IMR-90 (cell line): ENCODE measurements at regions not wholly inside any gene's neighbourhood (a gene's known extent, or its start where the extent isn't known, plus 50 kb on each side); places are given as distances from the start of the nearest gene placed in this dataset.
"Not testable (repeated sequence)": the region's sequence is repeated elsewhere in the genome, so short reads cannot be mapped to it uniquely, and the experiment has no call there.

Source experiments
- ATAC-seq: fragments of 200-7000 bp; cut with Tn5 transposase; 2 replicates; pipeline ENCODE4 v1.9.1; 2020; ENCODE audit warnings: low read depth, mild to moderate bottlenecking, moderate library complexity
- BruUV-seq: library from RNA; stranded (reverse); fragments of 400-500 nt; replicated peaks from 2 replicates; lab custom pipeline; 2021; lab: Mats Ljungman, UMichigan
- CTCF ChIA-PET: fragments of 300-600 bp; formaldehyde crosslinking; extraction: SDS; loops from one replicate; lab custom pipeline; 2021; ENCODE audit warnings: antibody characterized with exemption; lab: Yijun Ruan, JAX
- POLR2A ChIA-PET: fragments of 300-600 bp; sonication (Branson Sonifier 250); formaldehyde crosslinking; loops from one replicate; lab custom pipeline; 2022; ENCODE audit warnings: antibody characterized with exemption; ENCODE audit not compliant: unreplicated experiment; lab: Charles Lee
- DNase-seq: peaks from one replicate; pipeline ENCODE4 v3.0.0; 2013
- H2AFZ ChIP-seq: replicated peaks from 2 replicates; pipeline ENCODE3; 2013; ENCODE audit warnings: low read length, mild to moderate bottlenecking; ENCODE audit not compliant: poor library complexity
- H2AK5ac ChIP-seq: 2 replicates; pipeline ENCODE4 v1.6.1; 2013; ENCODE audit warnings: low read depth, low read length, inconsistent platforms
- H2AK9ac ChIP-seq: replicated peaks from 2 replicates; pipeline ENCODE3; 2013; ENCODE audit warnings: mild to moderate bottlenecking, low read depth, low read length, moderate library complexity; ENCODE audit not compliant: poor library complexity
- H2BK120ac ChIP-seq: 2 replicates; pipeline ENCODE4 v1.6.1; 2013; ENCODE audit warnings: low read depth, low read length, inconsistent platforms
- H2BK15ac ChIP-seq: 3 replicates; pipeline ENCODE4 v1.6.1; 2013; ENCODE audit warnings: low read depth, low read length, inconsistent platforms
- H2BK20ac ChIP-seq: 2 replicates; pipeline ENCODE4 v1.6.1; 2013; ENCODE audit warnings: low read depth, mild to moderate bottlenecking, inconsistent platforms, low read length, moderate library complexity
- H2BK5ac ChIP-seq: 2 replicates; pipeline ENCODE4 v1.6.1; 2013; ENCODE audit warnings: mild to moderate bottlenecking, low read depth, low read length, inconsistent platforms; ENCODE audit not compliant: poor library complexity, severe bottlenecking
- H3K14ac ChIP-seq: replicated peaks from 2 replicates; pipeline ENCODE4 v1.6.1; 2013; ENCODE audit warnings: low read depth, low read length, inconsistent platforms
- H3K18ac ChIP-seq: 2 replicates; pipeline ENCODE4 v1.6.1; 2013; ENCODE audit warnings: low read depth, low read length, control low read depth
- H3K23ac ChIP-seq: 2 replicates; pipeline ENCODE4 v1.6.1; 2013; ENCODE audit warnings: low read depth, low read length, inconsistent platforms
- H3K27ac ChIP-seq: 2 replicates; pipeline ENCODE4 v1.5.1; 2013; ENCODE audit warnings: mild to moderate bottlenecking, control low read depth, low read length; ENCODE audit not compliant: insufficient read depth
- H3K27me3 ChIP-seq: 2 replicates; pipeline ENCODE4 v1.6.1; 2013; ENCODE audit warnings: low read length; ENCODE audit not compliant: control insufficient read depth, insufficient read depth
- H3K36me3 ChIP-seq: 2 replicates; pipeline ENCODE4 v1.6.1; 2013; ENCODE audit warnings: low read length, mixed read lengths; ENCODE audit not compliant: control insufficient read depth, insufficient read depth
- H3K4ac ChIP-seq: 2 replicates; pipeline ENCODE4 v1.6.1; 2013; ENCODE audit warnings: low read depth, low read length, inconsistent platforms
- H3K4me1 ChIP-seq: 2 replicates; pipeline ENCODE4 v1.6.1; 2013; ENCODE audit warnings: low read length, mixed read lengths; ENCODE audit not compliant: control insufficient read depth, insufficient read depth
- H3K4me2 ChIP-seq: 2 replicates; pipeline ENCODE4 v1.6.1; 2013; ENCODE audit warnings: low read depth, mild to moderate bottlenecking, control low read depth, low read length, moderate library complexity
- H3K4me3 ChIP-seq: 2 replicates; pipeline ENCODE4 v1.5.1; 2013; ENCODE audit warnings: low read depth, mild to moderate bottlenecking, control low read depth, low read length, moderate library complexity; ENCODE audit not compliant: insufficient read depth
- H3K56ac ChIP-seq: 2 replicates; pipeline ENCODE4 v1.6.1; 2013; ENCODE audit warnings: low read length, inconsistent platforms; ENCODE audit not compliant: insufficient read depth; ENCODE audit errors: extremely low read depth
- H3K79me1 ChIP-seq, 2 experiments: 2 replicates each; pipeline ENCODE4 v1.6.1; 2013; ENCODE audit warnings: low read length in 2 of 2, inconsistent platforms in 1 of 2, low read depth in 1 of 2
- H3K9ac ChIP-seq: 2 replicates; pipeline ENCODE4 v1.6.1; 2013; ENCODE audit warnings: low read depth, low read length, control low read depth
- H3K9me1 ChIP-seq: 2 replicates; pipeline ENCODE4 v1.6.1; 2013; ENCODE audit warnings: low read length, inconsistent platforms; ENCODE audit not compliant: insufficient read depth
- H3K9me3 ChIP-seq: 2 replicates; pipeline ENCODE4 v1.6.1; 2013; ENCODE audit warnings: low read length; ENCODE audit not compliant: control insufficient read depth, insufficient read depth
- H4K20me1 ChIP-seq: 2 replicates; pipeline ENCODE4 v1.6.1; 2013; ENCODE audit warnings: low read length, inconsistent platforms; ENCODE audit not compliant: insufficient read depth
- H4K5ac ChIP-seq: 2 replicates; pipeline ENCODE4 v1.6.1; 2013; ENCODE audit warnings: mild to moderate bottlenecking, low read depth, low read length, control low read depth
- H4K8ac ChIP-seq, 2 experiments: 2 replicates each; pipeline ENCODE4 v1.6.1; 2013; ENCODE audit warnings: low read depth in 2 of 2, low read length in 2 of 2, control low read depth in 1 of 2, inconsistent platforms in 1 of 2
- H4K91ac ChIP-seq: 2 replicates; pipeline ENCODE4 v1.6.1; 2013; ENCODE audit warnings: low read depth, low read length, inconsistent platforms; ENCODE audit not compliant: insufficient read depth
- BHLHE40 ChIP-seq: fragments of 150-350 bp; IDR thresholded peaks from 2 replicates; pipeline ENCODE4 v1.6.1; 2016; ENCODE audit warnings: mild to moderate bottlenecking, low read depth, low read length
- CHD1 ChIP-seq: IDR thresholded peaks from 2 replicates; pipeline ENCODE4 v1.6.1; 2012; ENCODE audit warnings: low read depth, low read length, improper control_type of control experiment
- FOS ChIP-seq: fragments of 150-350 bp; IDR thresholded peaks from 2 replicates; pipeline ENCODE4 v1.6.1; 2016; ENCODE audit warnings: low read depth, low read length
- MAFK ChIP-seq: IDR thresholded peaks from 2 replicates; pipeline ENCODE4 v1.6.1; 2012; ENCODE audit warnings: low read depth, low read length, improper control_type of control experiment
- MXI1 ChIP-seq: IDR thresholded peaks from 2 replicates; pipeline ENCODE4 v1.6.1; 2012; ENCODE audit warnings: low read depth, mild to moderate bottlenecking, low read length, moderate library complexity, borderline replicate concordance
- NFE2L2 ChIP-seq: fragments of 150-350 bp; IDR thresholded peaks from 2 replicates; pipeline ENCODE4 v1.6.1; 2016; ENCODE audit warnings: low read depth, mild to moderate bottlenecking, low read length
- USF2 ChIP-seq: fragments of 150-350 bp; IDR thresholded peaks from 2 replicates; pipeline ENCODE4 v1.6.1; 2017; ENCODE audit warnings: mild to moderate bottlenecking, antibody characterized with exemption, low read length, low read depth
- WGBS, 2 experiments: methylation state at CpG; one replicate each; pipeline versions ENCODE4 v1.1.5 to v1.1.7; 2013; ENCODE audit warnings: missing lambda C conversion rate in 2 of 2; ENCODE audit not compliant: insufficient read length in 1 of 2; ENCODE audit errors: extremely low coverage in 2 of 2; 5-methylcytosine and 5-hydroxymethylcytosine counted together
- dilution Hi-C: fragments of 300-500 bp; cut with HindIII; formaldehyde crosslinking; loops from one replicate; pipeline ENCODE4 v1.14.3; 2018; ENCODE audit warnings: low sequenced_read_pairs; ENCODE audit not compliant: unreplicated experiment
- in situ Hi-C: fragments of 300-500 bp; cut with MboI; formaldehyde crosslinking; loops from 3 replicates; pipeline ENCODE4 v1.14.3; 2019; ENCODE audit warnings: low sequenced_read_pairs, inconsistent platforms, mixed read lengths
- intact Hi-C: fragments of 100-400 bp; cut with micrococcal nuclease; formaldehyde crosslinking; loops from 2 replicates; pipeline ENCODE4 v1.10.0; 2022
- TF ChIP-seq, protein P1 (sequence below): fragments of 150-350 bp; IDR thresholded peaks from 2 replicates; pipeline ENCODE4 v1.6.1; 2016; ENCODE audit warnings: low read depth, mild to moderate bottlenecking, low read length, moderate library complexity, borderline replicate concordance

GRCh38 chr5:67547682-67548081, 351.1 kb upstream of the CD180 start:
- Histone ChIP-seq H2BK5ac (no peak overlapping the region), H2AK5ac (no peak overlapping the region), H3K18ac (no peak overlapping the region), H2AFZ (no peak overlapping the region), H2BK20ac (no peak overlapping the region), H3K27ac (no peak overlapping the region), H3K4me1 (no peaks in the 10 kb centered on the region), H3K36me3 (no peaks in the 10 kb centered on the region), H3K4me3 (no peak overlapping the region), H2BK15ac (no peak overlapping the region), H3K27me3 (no peaks in the 10 kb centered on the region), H3K9ac (no peak overlapping the region), H3K4me2 (no peak overlapping the region), H3K56ac (no peak overlapping the region), H3K23ac (no peak overlapping the region), H3K9me1 (no peaks in the 10 kb centered on the region), H2AK9ac (no peak overlapping the region), H2BK120ac (no peak overlapping the region), H3K4ac (no peak overlapping the region), H3K14ac (no peak overlapping the region), H4K91ac (no peak overlapping the region), H4K20me1 (no peaks in the 10 kb centered on the region), H4K5ac (no peak overlapping the region), H4K8ac (no peak overlapping the region), H3K9me3 (no peaks in the 10 kb centered on the region), H3K79me1 (no peaks in the 10 kb centered on the region)
- ChIA-PET POLR2A (no interaction called here), CTCF (no interaction called here)
- WGBS, 2 experiments: no CpG with 5 or more reads among the region's 1 CpG
- TF ChIP-seq, protein P1, sequence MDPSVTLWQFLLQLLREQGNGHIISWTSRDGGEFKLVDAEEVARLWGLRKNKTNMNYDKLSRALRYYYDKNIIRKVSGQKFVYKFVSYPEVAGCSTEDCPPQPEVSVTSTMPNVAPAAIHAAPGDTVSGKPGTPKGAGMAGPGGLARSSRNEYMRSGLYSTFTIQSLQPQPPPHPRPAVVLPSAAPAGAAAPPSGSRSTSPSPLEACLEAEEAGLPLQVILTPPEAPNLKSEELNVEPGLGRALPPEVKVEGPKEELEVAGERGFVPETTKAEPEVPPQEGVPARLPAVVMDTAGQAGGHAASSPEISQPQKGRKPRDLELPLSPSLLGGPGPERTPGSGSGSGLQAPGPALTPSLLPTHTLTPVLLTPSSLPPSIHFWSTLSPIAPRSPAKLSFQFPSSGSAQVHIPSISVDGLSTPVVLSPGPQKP: no peak
- no peak for TF ChIP-seq FOS
- no peak for TF ChIP-seq BHLHE40
- TF ChIP-seq USF2: no peak
- TF ChIP-seq CHD1: no peak
- TF ChIP-seq MXI1: no peak
- TF ChIP-seq NFE2L2: no peak
- TF ChIP-seq MAFK: no peak
- BruUV-seq: no TSS peak
- ATAC-seq: no peak
- dilution Hi-C loops: no loop called here
- intact Hi-C loops: no loop called here
- no peak for DNase-seq
- in situ Hi-C loops: no loop called here

- CTCF ChIA-PET, H3K27ac ChIP-seq, H3K4me2 ChIP-seq, DNase-seq, H2BK5ac ChIP-seq, H3K27me3 ChIP-seq, H3K9ac ChIP-seq, ATAC-seq, H2BK20ac ChIP-seq, H2AFZ ChIP-seq, H2AK9ac ChIP-seq, intact Hi-C loops, H3K36me3 ChIP-seq, H2BK15ac ChIP-seq, H3K79me1 ChIP-seq, H3K4me3 ChIP-seq, H3K56ac ChIP-seq, H3K23ac ChIP-seq, in situ Hi-C loops, H3K4ac ChIP-seq, H3K9me3 ChIP-seq, H3K18ac ChIP-seq, H4K8ac ChIP-seq, H3K9me1 ChIP-seq, BruUV-seq, H4K5ac ChIP-seq, H3K4me1 ChIP-seq, H4K20me1 ChIP-seq, H4K91ac ChIP-seq, H2AK5ac ChIP-seq, dilution Hi-C loops, H2BK120ac ChIP-seq, H3K14ac ChIP-seq, POLR2A ChIA-PET: not testable (repeated sequence)
Measured at GRCh38 chr5:67544942-67545341, 348.3 kb upstream of the CD180 start.
